ENCODE measurements at regions not wholly inside any gene's neighbourhood (a gene's known extent, or its start where the extent isn't known, plus 50 kb on each side); places are given as distances from the start of the nearest gene placed in this dataset.

- DNase-seq, result no peak
- intact Hi-C loops (cut with DNase I), result no loop called here
Observed at GRCh38 chr10:63707254-63707910, 186.2 kb downstream of the REEP3 start.

GRCh38 chr10:63708421-63708820 is 187.2 kb downstream of the REEP3 start:
- intact Hi-C loops (cut with DNase I), result no loop called here
- DNase-seq, result no peak

- intact Hi-C loops (cut with DNase I), result loop anchor here (5.0 to 10.0 kb wide), 2 partner anchors 186 to 493 kb away; partner anchors contain the start of gene REEP3
Observed at GRCh38 chr10:63710703-63711102, 189.5 kb downstream of the REEP3 start.

GRCh38 chr10:63711361-63711760 is 190.2 kb downstream of the REEP3 start:
- no peak for DNase-seq
- intact Hi-C loops (cut with DNase I), result loop anchor here (5.0 to 10.0 kb wide), 2 partner anchors 187 to 494 kb away; partner anchors contain the start of gene REEP3

More at GRCh38 chr10:63710703-63711102, 189.5 kb downstream of the REEP3 start:
- no peak for DNase-seq

- DNase-seq, result peak; percentile 51 to 93 (median 63)
- intact Hi-C loops (cut with DNase I), result loop anchor here (2.0 to 10.0 kb wide), 3 partner anchors 81 to 495 kb away; partner anchors contain the start of gene REEP3
Observed at GRCh38 chr10:63711867-63712716, 190.9 kb downstream of the REEP3 start.

- intact Hi-C loops (cut with DNase I), result loop anchor here (2.0 to 10.0 kb wide), 3 partner anchors 82 to 495 kb away; partner anchors contain the start of gene REEP3
- no peak for DNase-seq
Observed at GRCh38 chr10:63712717-63713115, 191.5 kb downstream of the REEP3 start.

- DNase-seq, result peak in 8 of 10 donors; percentile 20 to 81 (median 42)
- intact Hi-C loops (cut with DNase I), result loop anchor here (2.0 to 10.0 kb wide), 3 partner anchors 83 to 496 kb away; partner anchors contain the start of gene REEP3
Observed at GRCh38 chr10:63713191-63714144, 192.3 kb downstream of the REEP3 start.

- no peak for DNase-seq
- intact Hi-C loops (cut with DNase I), result loop anchor here (10.0 kb wide), 1 partner anchor 191 kb away; the partner anchor contains the start of gene REEP3
Observed at GRCh38 chr10:63716016-63716580, 194.9 kb downstream of the REEP3 start.

GRCh38 chr10:63717027-63717715 is 196.0 kb downstream of the REEP3 start:
- DNase-seq, result no peak
- intact Hi-C loops (cut with DNase I), result loop anchor here (10.0 kb wide), 1 partner anchor 192 kb away; the partner anchor contains the start of gene REEP3

- intact Hi-C loops (cut with DNase I), result loop anchor here (10.0 kb wide), 1 partner anchor 193 kb away; the partner anchor contains the start of gene REEP3
- no peak for DNase-seq
Observed at GRCh38 chr10:63718006-63718405, 196.8 kb downstream of the REEP3 start.

- no peak for DNase-seq
- intact Hi-C loops (cut with DNase I), result loop anchor here (10.0 kb wide), 1 partner anchor 194 kb away; the partner anchor contains the start of gene REEP3
Observed at GRCh38 chr10:63718421-63718820, 197.2 kb downstream of the REEP3 start.

- no peak for DNase-seq
- intact Hi-C loops (cut with DNase I), result loop anchor here (10.0 kb wide), 1 partner anchor 195 kb away; the partner anchor contains the start of gene REEP3
Observed at GRCh38 chr10:63719226-63719856, 198.1 kb downstream of the REEP3 start.

GRCh38 chr10:63720072-63720537 is 198.9 kb downstream of the REEP3 start:
- DNase-seq, result peak in 3 of 10 donors; percentile 22 to 47 (median 35)
- intact Hi-C loops (cut with DNase I), result loop anchor here (2.0 kb wide), 2 partner anchors 553 to 561 kb away; no protein-coding TSS in a partner anchor

- intact Hi-C loops (cut with DNase I), result loop anchor here (2.0 kb wide), 2 partner anchors 554 to 562 kb away; no protein-coding TSS in a partner anchor
- no peak for DNase-seq
Observed at GRCh38 chr10:63720676-63721075, 199.5 kb downstream of the REEP3 start.

- intact Hi-C loops (cut with DNase I), result no loop called here
Observed at GRCh38 chr10:63722537-63722936, 201.3 kb downstream of the REEP3 start.

GRCh38 chr10:63723320-63723719 is 202.1 kb downstream of the REEP3 start:
- intact Hi-C loops (cut with DNase I), result no loop called here
- DNase-seq, result no peak

More at GRCh38 chr10:63722537-63722936, 201.3 kb downstream of the REEP3 start:
- no peak for DNase-seq

GRCh38 chr10:63723741-63724140 is 202.5 kb downstream of the REEP3 start:
- peak in 3 of 10 donors; percentile 78 to 88 (median 82) for DNase-seq
- intact Hi-C loops (cut with DNase I), result no loop called here

GRCh38 chr10:63724922-63725321 is 203.7 kb downstream of the REEP3 start:
- no peak for DNase-seq
- intact Hi-C loops (cut with DNase I), result no loop called here

Measured in posterior cingulate gyrus (tissue), 11 donors.